WTC11 (cell line): ENCODE measurements at regions not wholly inside any gene's neighbourhood (a gene's known extent, or its start where the extent isn't known, plus 50 kb on each side); places are given as distances from the start of the nearest gene placed in this dataset.

Experiments used
- ATAC-seq: fragments of 200-7000 bp; cut with Tn5 transposase; 2 replicates; pipeline ENCODE4 v1.10.0; 2021; ENCODE audit warnings: mild to moderate bottlenecking, moderate library complexity
- CTCF ChIA-PET: fragments of 300-600 bp; sonication (Branson Sonifier 250); formaldehyde crosslinking; loops from one replicate; lab custom pipeline; 2021; ENCODE audit warnings: antibody characterized with exemption; lab: Charles Lee
- POLR2A ChIA-PET: fragments of 350-600 bp; sonication (Branson Sonifier 250); formaldehyde crosslinking; loops from one replicate; lab custom pipeline; 2021; ENCODE audit warnings: antibody characterized with exemption; lab: Charles Lee
- DNase-seq: peaks from one replicate; pipeline ENCODE4 v3.0.0; 2021; ENCODE audit warnings: low spot score
- H3K27ac Mint-ChIP-seq: 2 replicates; pipeline ENCODE4 v1.8.0; 2021; ENCODE audit warnings: mixed read lengths
- H3K27me3 Mint-ChIP-seq: 2 replicates; pipeline ENCODE4 v1.8.0; 2021; ENCODE audit warnings: low read depth, mild to moderate bottlenecking, moderate library complexity, mixed read lengths
- H3K36me3 Mint-ChIP-seq: 2 replicates; pipeline ENCODE4 v1.8.0; 2021; ENCODE audit warnings: mixed read lengths
- H3K4me1 Mint-ChIP-seq: 2 replicates; pipeline ENCODE4 v1.8.0; 2022; ENCODE audit warnings: mixed read lengths
- H3K4me3 Mint-ChIP-seq: 2 replicates; pipeline ENCODE4 v1.8.0; 2021; ENCODE audit warnings: mild to moderate bottlenecking, moderate library complexity, mixed read lengths
- H3K9me3 Mint-ChIP-seq: 2 replicates; pipeline ENCODE4 v1.8.0; 2021; ENCODE audit warnings: mixed read lengths
- ATF6 ChIP-seq: sonication (generic); formaldehyde crosslinking; IDR thresholded peaks from 2 replicates; pipeline ENCODE4 v1.8.1; 2023; ENCODE audit warnings: mild to moderate bottlenecking, missing genetic modification reagents
- CBFB ChIP-seq: sonication (generic); formaldehyde crosslinking; IDR thresholded peaks from 2 replicates; pipeline ENCODE4 v1.8.1; 2022; ENCODE audit warnings: mild to moderate bottlenecking, low read depth, missing genetic modification reagents
- ETV6 ChIP-seq: sonication (generic); formaldehyde crosslinking; IDR thresholded peaks from 2 replicates; pipeline ENCODE4 v1.8.1; 2022; ENCODE audit warnings: mild to moderate bottlenecking, missing genetic modification reagents
- FOXJ3 ChIP-seq: sonication (generic); formaldehyde crosslinking; IDR thresholded peaks from 2 replicates; pipeline ENCODE4 v1.9.0; 2021; ENCODE audit warnings: missing genetic modification reagents, mild to moderate bottlenecking, borderline replicate concordance
- GABPB1 ChIP-seq: sonication (generic); formaldehyde crosslinking; IDR thresholded peaks from 2 replicates; pipeline ENCODE4 v1.8.1; 2023; ENCODE audit warnings: mild to moderate bottlenecking, missing genetic modification reagents
- GRHL2 ChIP-seq: fragments of 250-450 bp; sonication (Bioruptor Pico); IDR thresholded peaks from 2 replicates; pipeline ENCODE4 v1.8.0; 2022; ENCODE audit warnings: mild to moderate bottlenecking, moderate library complexity; ENCODE audit not compliant: insufficient replicate concordance, severe bottlenecking
- HMGXB4 ChIP-seq: sonication (generic); formaldehyde crosslinking; IDR thresholded peaks from 2 replicates; pipeline ENCODE4 v1.8.1; 2023; ENCODE audit warnings: mild to moderate bottlenecking, moderate library complexity, missing genetic modification reagents
- KAT7 ChIP-seq: sonication (generic); formaldehyde crosslinking; IDR thresholded peaks from 2 replicates; pipeline ENCODE4 v1.8.1; 2023; ENCODE audit warnings: missing genetic modification reagents, mild to moderate bottlenecking, borderline replicate concordance
- MLX ChIP-seq: sonication (generic); formaldehyde crosslinking; IDR thresholded peaks from 2 replicates; pipeline ENCODE4 v1.8.1; 2023; ENCODE audit warnings: mild to moderate bottlenecking, missing genetic modification reagents, moderate library complexity
- MYBL2 ChIP-seq: sonication (generic); formaldehyde crosslinking; IDR thresholded peaks from 2 replicates; pipeline ENCODE4 v1.8.1; 2023; ENCODE audit warnings: mild to moderate bottlenecking, moderate library complexity, missing genetic modification reagents
- NR2C2 ChIP-seq: sonication (generic); formaldehyde crosslinking; IDR thresholded peaks from 2 replicates; pipeline ENCODE4 v1.8.0; 2022; ENCODE audit warnings: mild to moderate bottlenecking, missing genetic modification reagents
- NR3C1 ChIP-seq: sonication (generic); formaldehyde crosslinking; conservative IDR thresholded peaks from 2 replicates; pipeline ENCODE4 v1.8.1; 2023; ENCODE audit warnings: low read depth, mild to moderate bottlenecking, missing genetic modification reagents
- SP1 ChIP-seq: sonication (generic); formaldehyde crosslinking; conservative IDR thresholded peaks from 2 replicates; pipeline ENCODE4 v1.8.1; 2022; ENCODE audit warnings: missing genetic modification reagents
- TP53 ChIP-seq: sonication (generic); formaldehyde crosslinking; IDR thresholded peaks from 2 replicates; pipeline ENCODE4 v1.8.1; 2023; ENCODE audit warnings: mild to moderate bottlenecking, missing genetic modification reagents
- ZNF232 ChIP-seq: sonication (generic); formaldehyde crosslinking; IDR thresholded peaks from 2 replicates; pipeline ENCODE4 v1.8.0; 2022; ENCODE audit warnings: mild to moderate bottlenecking, missing genetic modification reagents
- ZNF263 ChIP-seq: sonication (generic); formaldehyde crosslinking; IDR thresholded peaks from 2 replicates; pipeline ENCODE4 v1.8.1; 2022; ENCODE audit warnings: low read depth, mild to moderate bottlenecking, moderate library complexity, missing genetic modification reagents
- ZNF396 ChIP-seq: fragments of 250-450 bp; sonication (Bioruptor Pico); IDR thresholded peaks from 2 replicates; pipeline ENCODE4 v1.8.0; 2021; ENCODE audit warnings: mild to moderate bottlenecking, moderate library complexity, borderline replicate concordance
- ZNF416 ChIP-seq: fragments of 250-450 bp; sonication (Bioruptor Pico); IDR thresholded peaks from 2 replicates; pipeline ENCODE4 v1.9.0; 2021; ENCODE audit warnings: mild to moderate bottlenecking, inconsistent platforms
- ZNF512 ChIP-seq: sonication (generic); formaldehyde crosslinking; IDR thresholded peaks from 2 replicates; pipeline ENCODE4 v1.8.1; 2022; ENCODE audit warnings: missing genetic modification reagents, borderline replicate concordance
- TF ChIP-seq, protein P1 (sequence below): fragments of 250-450 bp; sonication (Bioruptor Pico); conservative IDR thresholded peaks from 2 replicates; pipeline ENCODE4 v1.9.0; 2021; ENCODE audit warnings: mild to moderate bottlenecking
- TF ChIP-seq, protein P2 (sequence below): sonication (generic); formaldehyde crosslinking; IDR thresholded peaks from 2 replicates; pipeline ENCODE4 v1.8.1; 2022; ENCODE audit warnings: mild to moderate bottlenecking, moderate library complexity, missing genetic modification reagents

GRCh38 chr4:177214935-177215334 is 94.7 kb upstream of the NEIL3 start:
- DNase-seq = no peak
- H3K27me3 Mint-ChIP-seq = no peaks in the 10 kb centered on the region
- ATAC-seq = no peak
- ChIA-PET CTCF (no interaction called here), POLR2A (no interaction called here)
- no peaks in the 10 kb centered on the region for H3K9me3 Mint-ChIP-seq
- H3K4me3 Mint-ChIP-seq = no peak overlapping the region
- TF ChIP-seq ZNF263 = no peak
- no peak for TF ChIP-seq ZNF416 (CRISPR knock-in tag)
- no peak for TF ChIP-seq ZNF396 (CRISPR knock-in tag)
- no peak for TF ChIP-seq ETV6 (CRISPR knock-in tag)
- TF ChIP-seq ZNF512 (CRISPR knock-in tag) = no peak
- TF ChIP-seq KAT7 = no peak
- TF ChIP-seq SP1 (CRISPR knock-in tag) = no peak
- no peak for TF ChIP-seq CBFB (CRISPR knock-in tag)
- H3K36me3 Mint-ChIP-seq = no peaks in the 10 kb centered on the region
- H3K4me1 Mint-ChIP-seq = peaks cover 14% of the 10 kb centered on the region
- no peak overlapping the region for H3K27ac Mint-ChIP-seq

- no peak overlapping the region for H3K27ac Mint-ChIP-seq
- ChIA-PET POLR2A (no interaction called here), CTCF (no interaction called here)
- H3K4me3 Mint-ChIP-seq = no peak overlapping the region
- H3K9me3 Mint-ChIP-seq = peaks cover 4% of the 10 kb centered on the region
- no peak for DNase-seq
- TF ChIP-seq ZNF232 (CRISPR knock-in tag) (no peak), ATF6 (no peak), FOXJ3 (CRISPR knock-in tag) (no peak), GRHL2 (CRISPR knock-in tag) (no peak), GABPB1 (CRISPR knock-in tag) (no peak), HMGXB4 (no peak)
- TF ChIP-seq, protein P1, sequence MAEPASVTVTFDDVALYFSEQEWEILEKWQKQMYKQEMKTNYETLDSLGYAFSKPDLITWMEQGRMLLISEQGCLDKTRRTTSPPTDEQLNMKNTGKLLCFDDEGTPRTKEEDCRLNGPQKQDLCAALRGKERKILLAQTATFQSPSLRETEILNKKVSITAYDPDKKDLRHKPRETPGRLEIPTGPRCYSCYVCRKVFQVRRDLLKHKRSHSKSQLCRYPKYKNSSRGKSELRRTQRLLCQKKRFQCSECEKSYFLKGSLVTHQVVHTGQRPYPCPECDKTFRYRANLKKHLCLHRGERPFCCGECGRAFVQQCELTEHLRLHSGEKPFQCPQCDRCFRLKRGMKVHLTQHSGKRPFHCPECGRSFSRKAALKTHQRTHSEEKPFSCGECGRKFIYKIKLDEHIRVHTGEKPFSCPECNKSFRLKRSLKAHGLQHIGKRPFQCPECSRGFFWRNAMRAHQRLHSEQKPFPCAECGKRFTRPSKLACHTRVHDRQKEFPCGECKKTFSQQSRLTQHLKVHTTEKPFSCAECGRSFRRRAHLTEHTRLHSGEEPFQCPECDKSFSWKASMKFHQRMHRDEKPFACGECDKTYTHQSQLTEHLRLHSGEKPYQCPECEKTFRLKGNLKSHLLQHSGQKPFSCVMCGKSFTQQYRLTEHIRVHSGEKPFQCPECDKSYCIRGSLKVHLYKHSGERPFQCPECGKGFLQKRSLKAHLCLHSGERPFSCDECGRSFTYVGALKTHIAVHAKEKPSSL (CRISPR knock-in tag) = no peak
- TF ChIP-seq, all 79 proteins: peak for 0
- H3K27me3 Mint-ChIP-seq = no peaks in the 10 kb centered on the region
- ATAC-seq = no peak
- H3K36me3 Mint-ChIP-seq = no peaks in the 10 kb centered on the region
- H3K4me1 Mint-ChIP-seq = peaks cover 26% of the 10 kb centered on the region
These were observed 89.3 kb upstream of the NEIL3 start for GRCh38 chr4:177220376-177220775.

DNA sequence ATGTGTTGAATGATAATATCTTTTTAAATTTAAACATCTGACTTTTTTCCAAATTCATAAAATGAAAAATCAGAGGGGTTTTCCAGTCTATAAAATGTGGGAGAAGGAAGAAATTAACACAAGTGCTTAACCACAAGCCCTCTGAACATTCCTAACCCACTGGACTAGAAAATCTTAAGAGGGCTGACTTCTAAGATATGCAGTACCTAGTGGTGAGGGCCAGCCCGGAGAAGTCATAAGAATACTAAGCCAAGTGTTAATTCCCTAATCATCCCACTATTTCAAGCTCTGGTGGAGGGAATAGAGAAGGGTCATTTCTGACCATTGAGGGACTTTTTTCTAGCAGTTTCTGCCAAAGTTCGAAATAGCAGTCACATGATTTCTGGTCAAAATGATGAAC is 86.9 kb upstream of the NEIL3 start:
- Mint-ChIP-seq H3K4me3 (no peak overlapping the region), H3K36me3 (no peaks in the 10 kb centered on the region; the same call in 1 of the 2 replicates), H3K27me3 (no peaks in the 10 kb centered on the region), H3K4me1 (peaks cover 16% of the 10 kb centered on the region), H3K9me3 (peaks cover 4% of the 10 kb centered on the region), H3K27ac (no peak overlapping the region)
- ATAC-seq = no peak
- DNase-seq = no peak
- CTCF ChIA-PET = interaction anchor here (0.8 to 0.9 kb wide), 2 partner anchors 27 to 158 kb away, joined by 3 to 4 read pairs; no protein-coding TSS in a partner anchor
- POLR2A ChIA-PET = no interaction called here
- TF ChIP-seq NR2C2 (CRISPR knock-in tag) (no peak), MYBL2 (CRISPR knock-in tag) (no peak), MLX (CRISPR knock-in tag) (no peak), NR3C1 (CRISPR knock-in tag) (no peak), FOXJ3 (CRISPR knock-in tag) (no peak), TP53 (CRISPR knock-in tag) (no peak)
- TF ChIP-seq, protein P2, sequence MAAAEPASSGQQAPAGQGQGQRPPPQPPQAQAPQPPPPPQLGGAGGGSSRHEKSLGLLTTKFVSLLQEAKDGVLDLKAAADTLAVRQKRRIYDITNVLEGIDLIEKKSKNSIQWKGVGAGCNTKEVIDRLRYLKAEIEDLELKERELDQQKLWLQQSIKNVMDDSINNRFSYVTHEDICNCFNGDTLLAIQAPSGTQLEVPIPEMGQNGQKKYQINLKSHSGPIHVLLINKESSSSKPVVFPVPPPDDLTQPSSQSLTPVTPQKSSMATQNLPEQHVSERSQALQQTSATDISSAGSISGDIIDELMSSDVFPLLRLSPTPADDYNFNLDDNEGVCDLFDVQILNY (CRISPR knock-in tag) = no peak
- TF ChIP-seq, protein P1 (CRISPR knock-in tag) = no peak
